Progenitor cell of endocrine pancreas (in vitro differentiated cells): ENCODE measurements at regions not wholly inside any gene's neighbourhood (a gene's known extent, or its start where the extent isn't known, plus 50 kb on each side); places are given as distances from the start of the nearest gene placed in this dataset.

Experiments used
- DNase-seq: peaks from one replicate; pipeline ENCODE4 v3.0.0; 2021; ENCODE audit warnings: low spot score; ENCODE audit not compliant: unreplicated experiment
- H3K27ac Mint-ChIP-seq: 2 replicates; pipeline ENCODE4 v1.8.0; 2021; ENCODE audit warnings: mild to moderate bottlenecking, moderate library complexity, mixed read lengths
- H3K27me3 Mint-ChIP-seq: 2 replicates; pipeline ENCODE4 v1.8.0; 2021; ENCODE audit warnings: mixed read lengths
- H3K36me3 Mint-ChIP-seq: 2 replicates; pipeline ENCODE4 v1.8.0; 2022; ENCODE audit warnings: mixed read lengths; ENCODE audit not compliant: insufficient read depth
- H3K4me1 Mint-ChIP-seq: 2 replicates; pipeline ENCODE4 v1.8.0; 2021; ENCODE audit warnings: low read depth, mixed read lengths
- H3K4me3 Mint-ChIP-seq: 2 replicates; pipeline ENCODE4 v1.8.0; 2021; ENCODE audit warnings: low read depth, mild to moderate bottlenecking, moderate library complexity, mixed read lengths
- H3K9me3 Mint-ChIP-seq: 2 replicates; pipeline ENCODE4 v1.8.0; 2021; ENCODE audit warnings: low read depth, mixed read lengths
- CTCF ChIP-seq: fragments of 200-600 bp; sonication (generic); IDR thresholded peaks from one replicate; pipeline ENCODE4 v1.5.0; 2021; ENCODE audit warnings: antibody characterized with exemption, mild to moderate bottlenecking; ENCODE audit not compliant: unreplicated experiment

DNA sequence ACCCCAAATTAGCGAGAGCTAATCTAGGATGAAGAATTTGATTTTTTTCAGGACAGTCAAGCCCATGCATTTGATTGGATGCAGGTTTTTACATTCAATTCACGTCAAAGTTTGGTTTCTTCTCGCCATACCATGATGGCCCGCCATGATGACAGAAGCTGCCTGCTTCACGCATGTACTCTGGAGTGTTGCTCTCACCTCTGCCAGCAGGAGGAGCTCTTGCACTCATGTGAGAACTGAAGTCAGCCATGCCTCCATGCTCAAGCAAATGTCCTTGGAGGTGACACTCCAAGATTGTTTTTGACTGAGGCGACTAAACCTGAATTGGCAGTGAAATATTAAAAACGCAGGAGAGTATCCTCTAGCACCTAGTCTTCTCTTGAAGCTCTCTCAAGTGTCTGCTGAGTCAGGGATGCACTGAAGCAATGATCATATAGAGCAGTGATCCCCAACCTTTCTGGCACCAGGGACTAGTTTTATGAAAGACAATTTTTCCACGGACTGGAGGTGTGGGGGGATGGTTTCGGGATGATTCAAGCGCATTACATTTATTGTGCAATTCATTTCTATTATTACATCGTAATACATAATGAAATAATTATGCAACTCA lies 120.9 kb downstream of the SAMMSON start:
- TF ChIP-seq CTCF = peak; percentile 48
- Mint-ChIP-seq H3K9me3 (peaks cover 2% of the 10 kb centered on the region), H3K4me3 (no peak overlapping the region), H3K27ac (no peak overlapping the region), H3K4me1 (no peaks in the 10 kb centered on the region), H3K36me3 (no peaks in the 10 kb centered on the region), H3K27me3 (peaks cover 6% of the 10 kb centered on the region)
- no peak for DNase-seq

DNA sequence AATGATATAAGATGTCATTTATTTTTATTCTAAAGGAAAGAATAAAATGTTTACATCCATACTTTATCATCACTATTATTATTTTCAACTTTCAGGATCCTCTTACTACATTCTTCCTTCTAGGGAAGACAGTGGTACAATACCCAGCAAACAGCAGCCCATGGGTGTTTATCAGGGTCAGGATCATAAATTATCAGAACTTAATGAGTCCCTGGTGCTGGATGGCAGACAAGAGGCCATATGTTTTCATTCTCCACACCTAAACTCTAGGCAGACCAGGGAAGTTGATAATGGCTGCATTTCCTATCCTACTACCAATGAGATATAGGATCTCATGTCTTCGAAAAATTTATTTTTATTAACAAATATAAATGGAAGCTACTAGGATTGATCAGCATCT lies 127.7 kb downstream of the SAMMSON start:
- Mint-ChIP-seq H3K27me3 (peaks cover 6% of the 10 kb centered on the region), H3K4me1 (no peaks in the 10 kb centered on the region), H3K36me3 (no peaks in the 10 kb centered on the region), H3K4me3 (no peak overlapping the region), H3K27ac (no peak overlapping the region), H3K9me3 (no peaks in the 10 kb centered on the region)
- TF ChIP-seq CTCF = no peak
- no peak for DNase-seq

DNA sequence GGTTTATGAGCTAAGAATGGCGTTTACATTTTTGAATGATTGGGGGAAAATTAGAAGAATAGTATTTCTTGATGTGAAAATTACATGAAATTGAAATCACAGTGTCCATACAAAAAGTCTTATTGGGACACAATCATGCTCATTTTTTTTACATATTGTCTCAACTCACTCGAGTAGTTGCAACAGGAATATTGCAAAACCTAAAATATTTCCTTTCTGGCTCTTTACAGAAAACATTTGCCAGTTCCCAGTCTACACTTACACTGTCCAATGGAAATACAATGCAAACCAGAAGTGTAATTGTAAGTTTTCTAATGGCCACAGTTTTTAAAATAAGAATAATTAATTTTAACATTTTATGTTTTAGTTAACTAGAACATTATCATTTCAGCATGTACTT lies 137.8 kb downstream of the SAMMSON start:
- H3K9me3 Mint-ChIP-seq = peaks cover 5% of the 10 kb centered on the region
- H3K4me1 Mint-ChIP-seq = no peaks in the 10 kb centered on the region
- peaks cover 6% of the 10 kb centered on the region for H3K27me3 Mint-ChIP-seq
- no peak overlapping the region for H3K4me3 Mint-ChIP-seq
- no peak for DNase-seq
- H3K27ac Mint-ChIP-seq = no peak overlapping the region
- no peaks in the 10 kb centered on the region for H3K36me3 Mint-ChIP-seq
- no peak for TF ChIP-seq CTCF

- Mint-ChIP-seq H3K4me3 (no peak overlapping the region), H3K27me3 (peaks cover 6% of the 10 kb centered on the region), H3K9me3 (peaks cover 5% of the 10 kb centered on the region), H3K4me1 (no peaks in the 10 kb centered on the region), H3K36me3 (no peaks in the 10 kb centered on the region), H3K27ac (no peak overlapping the region)
- no peak for DNase-seq
- no peak for TF ChIP-seq CTCF
Measured at GRCh38 chr3:70138606-70139005, 139.1 kb downstream of the SAMMSON start.
